KOPT-K1 (cell line): ENCODE measurements at regions not wholly inside any gene's neighbourhood (a gene's known extent, or its start where the extent isn't known, plus 50 kb on each side); places are given as distances from the start of the nearest gene placed in this dataset.

Experiments used
- H3K27ac ChIP-seq: fragments of 200-600 bp; sonication (generic); 2 replicates; pipeline ENCODE4 v1.5.1; 2016; ENCODE audit warnings: antibody characterized with exemption, mild to moderate bottlenecking, low read depth, low read length; ENCODE audit not compliant: poor library complexity, severe bottlenecking
- H3K36me3 ChIP-seq: fragments of 200-600 bp; sonication (generic); 2 replicates; pipeline ENCODE4 v1.5.1; 2017; ENCODE audit warnings: antibody characterized with exemption, mild to moderate bottlenecking, low read length, moderate library complexity; ENCODE audit not compliant: insufficient read depth
- H3K9me3 ChIP-seq: fragments of 200-600 bp; sonication (generic); 2 replicates; pipeline ENCODE4 v1.5.1; 2017; ENCODE audit warnings: antibody characterized with exemption, low read length, mild to moderate bottlenecking; ENCODE audit not compliant: insufficient read depth, poor library complexity, severe bottlenecking

GRCh38 chr2:12852135-12852534, 135.4 kb downstream of the TRIB2 start:
- Histone ChIP-seq H3K9me3 (peaks cover 5% of the 10 kb centered on the region), H3K36me3 (no peaks in the 10 kb centered on the region), H3K27ac (no peak overlapping the region)

GRCh38 chr2:12854001-12854530, 137.3 kb downstream of the TRIB2 start:
- Histone ChIP-seq H3K36me3 (no peaks in the 10 kb centered on the region), H3K27ac (no peak overlapping the region), H3K9me3 (peaks cover 10% of the 10 kb centered on the region)

- no peaks in the 10 kb centered on the region for H3K36me3 ChIP-seq
- peaks cover 24% of the 10 kb centered on the region for H3K9me3 ChIP-seq
- H3K27ac ChIP-seq: no peak overlapping the region
Observed at GRCh38 chr2:12855508-12855907, 138.8 kb downstream of the TRIB2 start.

- H3K9me3 ChIP-seq: peaks cover 29% of the 10 kb centered on the region
- H3K36me3 ChIP-seq: no peaks in the 10 kb centered on the region
- no peak overlapping the region for H3K27ac ChIP-seq
Observed at GRCh38 chr2:12856934-12857601, 140.3 kb downstream of the TRIB2 start.

GRCh38 chr2:12857891-12858290, 141.2 kb downstream of the TRIB2 start:
- H3K9me3 ChIP-seq: peaks cover 34% of the 10 kb centered on the region
- H3K27ac ChIP-seq: no peak overlapping the region
- H3K36me3 ChIP-seq: no peaks in the 10 kb centered on the region

GRCh38 chr2:12858786-12859185, 142.1 kb downstream of the TRIB2 start:
- Histone ChIP-seq H3K36me3 (no peaks in the 10 kb centered on the region), H3K9me3 (peaks cover 39% of the 10 kb centered on the region), H3K27ac (no peak overlapping the region)

- Histone ChIP-seq H3K36me3 (no peaks in the 10 kb centered on the region), H3K27ac (no peak overlapping the region), H3K9me3 (peaks cover 57% of the 10 kb centered on the region)
Observed at GRCh38 chr2:12861344-12861930, 144.7 kb downstream of the TRIB2 start.

GRCh38 chr2:12862541-12862940, 145.8 kb downstream of the TRIB2 start:
- H3K36me3 ChIP-seq: no peaks in the 10 kb centered on the region
- peaks cover 57% of the 10 kb centered on the region for H3K9me3 ChIP-seq
- no peak overlapping the region for H3K27ac ChIP-seq

- Histone ChIP-seq H3K9me3 (peaks cover 53% of the 10 kb centered on the region), H3K36me3 (no peaks in the 10 kb centered on the region), H3K27ac (no peak overlapping the region)
Observed at GRCh38 chr2:12863937-12864336, 147.2 kb downstream of the TRIB2 start.

- Histone ChIP-seq H3K36me3 (no peaks in the 10 kb centered on the region), H3K27ac (no peak overlapping the region), H3K9me3 (peaks cover 26% of the 10 kb centered on the region)
Observed at GRCh38 chr2:12867631-12868287, 151.0 kb downstream of the TRIB2 start.

- Histone ChIP-seq H3K36me3 (no peaks in the 10 kb centered on the region), H3K27ac (no peak overlapping the region)
Observed at GRCh38 chr2:12870692-12871091, 154.0 kb downstream of the TRIB2 start.

GRCh38 chr2:12871694-12872315, 155.1 kb downstream of the TRIB2 start:
- no peak overlapping the region for H3K27ac ChIP-seq
- no peaks in the 10 kb centered on the region for H3K9me3 ChIP-seq
- no peaks in the 10 kb centered on the region for H3K36me3 ChIP-seq

More at GRCh38 chr2:12870692-12871091, 154.0 kb downstream of the TRIB2 start:
- peaks cover 3% of the 10 kb centered on the region for H3K9me3 ChIP-seq

GRCh38 chr2:12877761-12878160, 161.0 kb downstream of the TRIB2 start:
- Histone ChIP-seq H3K27ac (no peak overlapping the region), H3K9me3 (no peaks in the 10 kb centered on the region), H3K36me3 (no peaks in the 10 kb centered on the region)

- no peaks in the 10 kb centered on the region for H3K36me3 ChIP-seq
- no peak overlapping the region for H3K27ac ChIP-seq
- H3K9me3 ChIP-seq: no peaks in the 10 kb centered on the region
Observed at GRCh38 chr2:12879649-12880048, 162.9 kb downstream of the TRIB2 start.

- Histone ChIP-seq H3K27ac (no peak overlapping the region), H3K36me3 (no peaks in the 10 kb centered on the region), H3K9me3 (no peaks in the 10 kb centered on the region)
Observed at GRCh38 chr2:12881952-12882351, 165.2 kb downstream of the TRIB2 start.
